ENCODE measurements at regions not wholly inside any gene's neighbourhood (a gene's known extent, or its start where the extent isn't known, plus 50 kb on each side); places are given as distances from the start of the nearest gene placed in this dataset.

GRCh38 chr13:91158017-91158395, 189.5 kb upstream of the MIR17HG start:
- TF ChIP-seq CTCF (IDR thresholded peaks at IDR 0.05) (no peak), EP300 (IDR thresholded peaks at IDR 0.05; ENCODE audit: low read depth) (no peak), POLR2AphosphoS5 (IDR thresholded peaks at IDR 0.05) (no peak), POLR2A (IDR thresholded peaks at IDR 0.05) (no peak)
